Panc1 (cell line): ENCODE measurements at regions not wholly inside any gene's neighbourhood (a gene's known extent, or its start where the extent isn't known, plus 50 kb on each side); places are given as distances from the start of the nearest gene placed in this dataset.

Experiments used
- ATAC-seq: fragments of 200-7000 bp; cut with Tn5 transposase; 2 replicates; pipeline ENCODE4 v1.9.1; 2020; ENCODE audit warnings: mild to moderate bottlenecking, moderate library complexity
- BruUV-seq: library from RNA; stranded (reverse); fragments of 400-500 nt; replicated peaks from 2 replicates; lab custom pipeline; 2021; lab: Mats Ljungman, UMichigan
- CTCF ChIA-PET: fragments of 300-600 bp; sonication (Branson Sonifier 250); formaldehyde crosslinking; loops from one replicate; lab custom pipeline; 2022; ENCODE audit warnings: antibody characterized with exemption; lab: Charles Lee
- POLR2A ChIA-PET: fragments of 300-600 bp; sonication (Branson Sonifier 250); formaldehyde crosslinking; loops from one replicate; lab custom pipeline; 2022; ENCODE audit warnings: antibody characterized with exemption; lab: Charles Lee
- DNase-seq: peaks from one replicate; pipeline ENCODE4 v3.0.0-alpha.2; 2010; ENCODE audit warnings: low read depth, low spot score
- H3K27ac ChIP-seq: 2 replicates; pipeline ENCODE4 v1.5.1; 2011; ENCODE audit warnings: mild to moderate bottlenecking, low read length, inconsistent platforms
- H3K27me3 ChIP-seq: fragments of 200-500 bp; sonication (Bioruptor generic); 2 replicates; pipeline ENCODE4 v1.6.0; 2014; ENCODE audit warnings: low read length, inconsistent platforms; ENCODE audit not compliant: control insufficient read depth, insufficient read depth
- H3K36me3 ChIP-seq: fragments of 200-500 bp; sonication (Bioruptor generic); 2 replicates; pipeline ENCODE4 v1.5.1; 2014; ENCODE audit warnings: inconsistent platforms, mild to moderate bottlenecking, low read length, moderate library complexity; ENCODE audit not compliant: control insufficient read depth, insufficient read depth
- H3K4me1 ChIP-seq: 2 replicates; pipeline ENCODE4 v1.5.1; 2011; ENCODE audit warnings: inconsistent platforms, mild to moderate bottlenecking, low read length, moderate library complexity; ENCODE audit not compliant: control insufficient read depth, insufficient read depth
- H3K4me3 ChIP-seq, 2 experiments: 2 replicates each; pipeline ENCODE4 v1.5.1; 2011 to 2012; ENCODE audit warnings: low read depth in 2 of 2, low read length in 2 of 2, mild to moderate bottlenecking in 2 of 2, inconsistent platforms in 1 of 2, moderate library complexity in 1 of 2
- H3K9me3 ChIP-seq: fragments of 200-500 bp; sonication (Bioruptor generic); 2 replicates; pipeline ENCODE4 v1.5.1; 2014; ENCODE audit warnings: low read depth, mild to moderate bottlenecking, inconsistent platforms, low read length, moderate library complexity; ENCODE audit not compliant: control insufficient read depth, insufficient read depth
- POLR2AphosphoS5 ChIP-seq: IDR thresholded peaks from 2 replicates; pipeline ENCODE4 v1.6.1; 2012; ENCODE audit warnings: mild to moderate bottlenecking, low read depth, low read length, moderate library complexity
- SIN3A ChIP-seq: IDR thresholded peaks from 2 replicates; pipeline ENCODE4 v1.6.1; 2012; ENCODE audit warnings: low read depth, mild to moderate bottlenecking, low read length, moderate library complexity, borderline replicate concordance; ENCODE audit not compliant: insufficient read depth
- TCF7L2 ChIP-seq: IDR thresholded peaks from 2 replicates; pipeline ENCODE4 v1.6.1; 2011; ENCODE audit warnings: mild to moderate bottlenecking, low read depth, low read length, inconsistent platforms
- in situ Hi-C: cut with HindIII; loops from 2 replicates; pipeline ENCODE4 v1.10.0; 2016; ENCODE audit warnings: low sequenced_read_pairs, low pct_unique_long_range_greater_than_20kb
- intact Hi-C: fragments of 100-400 bp; cut with micrococcal nuclease; formaldehyde crosslinking; loops from one replicate; pipeline ENCODE4 v1.10.0; 2022; ENCODE audit not compliant: unreplicated experiment
- TF ChIP-seq, protein P1 (sequence below): fragments of 450-650 bp; IDR thresholded peaks from 2 replicates; pipeline ENCODE4 v1.5.1; 2017; ENCODE audit warnings: mild to moderate bottlenecking
- TF ChIP-seq, protein P2 (sequence below), 2 experiments: IDR thresholded peaks; 2 replicates each; pipeline ENCODE4 v1.6.1; 2011 to 2012; ENCODE audit warnings: low read depth in 2 of 2, control low read depth in 1 of 2, low read length in 1 of 2, mild to moderate bottlenecking in 1 of 2, moderate library complexity in 1 of 2; ENCODE audit not compliant: insufficient read depth in 1 of 2

DNA sequence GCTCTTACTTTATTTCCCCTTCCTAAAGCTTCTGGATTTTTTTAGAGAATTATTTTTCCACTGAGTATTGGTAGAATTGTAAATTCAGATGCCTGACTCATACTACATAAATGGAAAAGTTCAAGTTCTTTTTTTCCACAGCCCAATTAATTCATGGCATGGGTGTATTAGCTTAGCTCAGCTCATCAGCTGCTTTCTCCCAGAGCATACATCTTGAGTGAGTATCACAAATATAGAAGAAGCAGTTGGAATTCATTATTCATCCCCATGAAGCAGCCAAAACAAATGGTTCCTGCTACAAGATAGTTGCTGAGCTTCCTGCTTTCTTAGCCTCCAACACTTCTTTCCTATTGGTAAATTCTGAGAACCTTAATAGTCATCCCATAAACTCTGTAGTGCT is 105.1 kb downstream of the C12orf50 start:
- no peaks in the 10 kb centered on the region; the same call in 1 of the 2 replicates for H3K27me3 ChIP-seq
- ATAC-seq (no peak), DNase-seq (no peak)
- H3K36me3 ChIP-seq, result no peaks in the 10 kb centered on the region
- in situ Hi-C loops (no loop called here), intact Hi-C loops (no loop called here)
- no TSS peak for BruUV-seq
- TF ChIP-seq, protein P1, sequence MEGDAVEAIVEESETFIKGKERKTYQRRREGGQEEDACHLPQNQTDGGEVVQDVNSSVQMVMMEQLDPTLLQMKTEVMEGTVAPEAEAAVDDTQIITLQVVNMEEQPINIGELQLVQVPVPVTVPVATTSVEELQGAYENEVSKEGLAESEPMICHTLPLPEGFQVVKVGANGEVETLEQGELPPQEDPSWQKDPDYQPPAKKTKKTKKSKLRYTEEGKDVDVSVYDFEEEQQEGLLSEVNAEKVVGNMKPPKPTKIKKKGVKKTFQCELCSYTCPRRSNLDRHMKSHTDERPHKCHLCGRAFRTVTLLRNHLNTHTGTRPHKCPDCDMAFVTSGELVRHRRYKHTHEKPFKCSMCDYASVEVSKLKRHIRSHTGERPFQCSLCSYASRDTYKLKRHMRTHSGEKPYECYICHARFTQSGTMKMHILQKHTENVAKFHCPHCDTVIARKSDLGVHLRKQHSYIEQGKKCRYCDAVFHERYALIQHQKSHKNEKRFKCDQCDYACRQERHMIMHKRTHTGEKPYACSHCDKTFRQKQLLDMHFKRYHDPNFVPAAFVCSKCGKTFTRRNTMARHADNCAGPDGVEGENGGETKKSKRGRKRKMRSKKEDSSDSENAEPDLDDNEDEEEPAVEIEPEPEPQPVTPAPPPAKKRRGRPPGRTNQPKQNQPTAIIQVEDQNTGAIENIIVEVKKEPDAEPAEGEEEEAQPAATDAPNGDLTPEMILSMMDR, result no peak
- TF ChIP-seq POLR2AphosphoS5 (no peak), SIN3A (no peak), TCF7L2 (no peak)
- TF ChIP-seq, protein P2, sequence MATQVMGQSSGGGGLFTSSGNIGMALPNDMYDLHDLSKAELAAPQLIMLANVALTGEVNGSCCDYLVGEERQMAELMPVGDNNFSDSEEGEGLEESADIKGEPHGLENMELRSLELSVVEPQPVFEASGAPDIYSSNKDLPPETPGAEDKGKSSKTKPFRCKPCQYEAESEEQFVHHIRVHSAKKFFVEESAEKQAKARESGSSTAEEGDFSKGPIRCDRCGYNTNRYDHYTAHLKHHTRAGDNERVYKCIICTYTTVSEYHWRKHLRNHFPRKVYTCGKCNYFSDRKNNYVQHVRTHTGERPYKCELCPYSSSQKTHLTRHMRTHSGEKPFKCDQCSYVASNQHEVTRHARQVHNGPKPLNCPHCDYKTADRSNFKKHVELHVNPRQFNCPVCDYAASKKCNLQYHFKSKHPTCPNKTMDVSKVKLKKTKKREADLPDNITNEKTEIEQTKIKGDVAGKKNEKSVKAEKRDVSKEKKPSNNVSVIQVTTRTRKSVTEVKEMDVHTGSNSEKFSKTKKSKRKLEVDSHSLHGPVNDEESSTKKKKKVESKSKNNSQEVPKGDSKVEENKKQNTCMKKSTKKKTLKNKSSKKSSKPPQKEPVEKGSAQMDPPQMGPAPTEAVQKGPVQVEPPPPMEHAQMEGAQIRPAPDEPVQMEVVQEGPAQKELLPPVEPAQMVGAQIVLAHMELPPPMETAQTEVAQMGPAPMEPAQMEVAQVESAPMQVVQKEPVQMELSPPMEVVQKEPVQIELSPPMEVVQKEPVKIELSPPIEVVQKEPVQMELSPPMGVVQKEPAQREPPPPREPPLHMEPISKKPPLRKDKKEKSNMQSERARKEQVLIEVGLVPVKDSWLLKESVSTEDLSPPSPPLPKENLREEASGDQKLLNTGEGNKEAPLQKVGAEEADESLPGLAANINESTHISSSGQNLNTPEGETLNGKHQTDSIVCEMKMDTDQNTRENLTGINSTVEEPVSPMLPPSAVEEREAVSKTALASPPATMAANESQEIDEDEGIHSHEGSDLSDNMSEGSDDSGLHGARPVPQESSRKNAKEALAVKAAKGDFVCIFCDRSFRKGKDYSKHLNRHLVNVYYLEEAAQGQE (IDR thresholded peaks at IDR 0.05; ENCODE audit: insufficient read depth in 1 of 2, low read depth in 2 of 2, low read length in 1 of 2), result no peak
- no peak overlapping the region for H3K27ac ChIP-seq
- no peaks in the 10 kb centered on the region for H3K4me1 ChIP-seq
- H3K4me3 ChIP-seq, result no peak overlapping the region
- H3K9me3 ChIP-seq, result no peaks in the 10 kb centered on the region
- ChIA-PET POLR2A (no interaction called here), CTCF (no interaction called here)

DNA sequence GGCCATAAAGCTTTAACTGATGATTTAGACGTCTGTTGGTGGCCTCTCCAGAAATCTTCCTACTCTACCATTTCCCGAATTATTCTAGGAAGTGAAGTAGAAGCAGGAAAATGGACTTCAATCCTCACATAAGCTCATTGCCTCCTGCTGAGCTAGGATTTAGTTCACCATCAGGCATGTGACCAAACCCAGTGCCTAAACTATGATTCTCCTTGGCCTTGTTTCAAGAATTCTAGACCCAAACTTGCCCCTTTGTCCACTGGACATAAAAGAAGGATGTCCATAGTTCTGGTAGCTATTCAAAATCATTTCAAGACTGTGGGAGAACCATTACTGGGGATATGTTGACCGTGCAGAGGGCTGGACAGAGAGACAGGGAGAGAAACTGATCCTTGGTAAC is 105.8 kb downstream of the C12orf50 start:
- in situ Hi-C loops, result no loop called here
- intact Hi-C loops, result no loop called here
- H3K4me1 ChIP-seq, result no peaks in the 10 kb centered on the region
- H3K36me3 ChIP-seq, result no peaks in the 10 kb centered on the region
- ATAC-seq (no peak), DNase-seq (no peak)
- H3K27ac ChIP-seq, result no peak overlapping the region
- H3K4me3 ChIP-seq, result no peak overlapping the region
- BruUV-seq, result no TSS peak
- CTCF ChIA-PET, result no interaction called here
- POLR2A ChIA-PET, result no interaction called here
- TF ChIP-seq, protein P1, result no peak
- TF ChIP-seq POLR2AphosphoS5, result no peak
- TF ChIP-seq TCF7L2, result no peak
- no peak for TF ChIP-seq SIN3A
- TF ChIP-seq, protein P2 (IDR thresholded peaks at IDR 0.05; ENCODE audit: insufficient read depth in 1 of 2, low read depth in 2 of 2, low read length in 1 of 2), result no peak
- H3K27me3 ChIP-seq, result no peaks in the 10 kb centered on the region; the same call in 1 of the 2 replicates
- no peaks in the 10 kb centered on the region for H3K9me3 ChIP-seq
